Large intestine (tissue), 3 donors: ENCODE measurements at regions not wholly inside any gene's neighbourhood (a gene's known extent, or its start where the extent isn't known, plus 50 kb on each side); places are given as distances from the start of the nearest gene placed in this dataset.
"Not testable (repeated sequence)": the region's sequence is repeated elsewhere in the genome, so short reads cannot be mapped to it uniquely, and the experiment has no call there.

Source experiments
- DNase-seq, 2 donors: peaks; one replicate each; pipeline versions ENCODE4 v3.0.0 to v3.0.0-alpha.2; 2013
- H3K27ac ChIP-seq: one replicate; pipeline ENCODE4 v1.5.1; 2013; ENCODE audit warnings: low read length
- H3K27me3 ChIP-seq: 2 replicates; pipeline ENCODE4 v1.6.1; 2013; ENCODE audit warnings: low read length; ENCODE audit not compliant: control insufficient read depth, insufficient read depth
- H3K36me3 ChIP-seq: 2 replicates; pipeline ENCODE4 v1.6.1; 2013; ENCODE audit warnings: low read length; ENCODE audit not compliant: control insufficient read depth, insufficient read depth
- H3K4me1 ChIP-seq: one replicate; pipeline ENCODE4 v1.6.1; 2013; ENCODE audit warnings: low read length; ENCODE audit not compliant: control insufficient read depth, insufficient read depth
- H3K4me3 ChIP-seq: one replicate; pipeline ENCODE4 v1.5.1; 2013; ENCODE audit warnings: low read length
- H3K9me3 ChIP-seq: one replicate; pipeline ENCODE4 v1.6.1; 2013; ENCODE audit warnings: mild to moderate bottlenecking, low read depth, low read length, moderate library complexity; ENCODE audit not compliant: control insufficient read depth
- WGBS: methylation state at CpG from one replicate; pipeline ENCODE4 v1.1.5; 2013; ENCODE audit warnings: low lambda C conversion rate; ENCODE audit not compliant: insufficient coverage; 5-methylcytosine and 5-hydroxymethylcytosine counted together

DNA sequence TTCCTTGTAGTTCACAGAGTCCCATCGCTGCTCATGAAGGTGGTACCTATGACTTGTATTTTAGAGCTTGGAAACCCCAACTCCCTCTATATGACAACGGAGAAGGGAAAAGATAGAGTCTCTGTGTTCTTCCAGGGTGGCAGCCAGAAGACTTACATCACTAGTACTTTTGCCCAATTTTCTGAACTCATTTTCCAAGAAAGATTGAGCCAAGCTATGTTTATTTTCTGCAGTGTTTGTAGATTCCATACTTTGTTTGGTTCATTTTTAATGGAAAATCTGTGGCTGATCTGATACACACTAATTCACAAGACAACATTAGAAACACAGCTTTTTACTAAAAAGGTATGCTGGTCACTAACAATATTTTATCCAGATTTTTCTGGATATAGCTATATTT lies 60.2 kb upstream of the ATP5MC3 start:
- Histone ChIP-seq H3K4me3 (no peak overlapping the region), H3K27me3 (peaks cover 4% of the 10 kb centered on the region), H3K36me3 (no peaks in the 10 kb centered on the region), H3K27ac (no peak overlapping the region), H3K4me1 (no peaks in the 10 kb centered on the region), H3K9me3 (no peaks in the 10 kb centered on the region)
- no CpG with 5 or more reads among the region's 2 CpGs for WGBS
- no peak for DNase-seq

DNA sequence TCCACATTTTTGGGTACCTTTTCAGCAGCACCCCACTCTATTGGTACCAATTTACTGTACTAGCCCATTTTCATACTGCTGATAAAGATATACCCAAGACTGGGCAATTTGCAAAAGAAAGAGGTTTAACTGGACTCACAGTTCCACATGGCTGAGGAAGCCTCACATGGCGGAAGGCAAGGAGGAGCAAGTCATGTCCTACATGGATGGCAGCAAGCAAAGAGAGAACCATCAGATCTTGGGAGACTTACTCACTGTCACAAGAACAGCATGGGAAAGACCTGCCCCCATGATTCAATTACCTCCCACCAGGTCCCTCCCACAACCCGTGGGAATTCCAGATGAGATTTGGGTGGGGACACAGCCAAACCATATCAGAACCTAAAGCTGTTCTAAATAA lies 58.5 kb upstream of the ATP5MC3 start:
- not testable (repeated sequence) for DNase-seq, H3K36me3 ChIP-seq, H3K9me3 ChIP-seq, H3K27me3 ChIP-seq, H3K27ac ChIP-seq, H3K4me1 ChIP-seq, H3K4me3 ChIP-seq
- no CpG with 5 or more reads among the region's 2 CpGs for WGBS

DNA sequence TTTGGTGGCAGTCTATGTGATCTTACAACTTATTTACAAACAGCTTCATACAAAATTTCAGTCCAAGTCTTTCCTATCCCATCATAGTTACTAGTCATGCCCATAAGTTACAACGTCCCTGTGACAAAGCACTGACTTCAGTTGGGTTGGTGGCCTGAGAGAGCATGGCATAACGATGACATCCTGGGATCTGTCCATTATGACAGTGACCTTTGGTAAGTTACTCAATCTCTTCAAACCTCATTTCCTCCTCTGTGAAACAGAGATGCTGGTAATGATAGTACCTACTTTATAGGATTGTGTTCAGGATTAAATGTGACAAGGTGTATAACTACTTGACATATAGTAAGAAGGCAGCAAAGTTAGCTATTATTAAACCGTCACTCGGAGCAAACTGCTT lies 55.4 kb upstream of the ATP5MC3 start:
- no peak for DNase-seq
- Histone ChIP-seq H3K4me1 (no peaks in the 10 kb centered on the region), H3K36me3 (no peaks in the 10 kb centered on the region), H3K9me3 (no peaks in the 10 kb centered on the region), H3K27me3 (no peaks in the 10 kb centered on the region), H3K4me3 (no peak overlapping the region), H3K27ac (no peak overlapping the region)
- no CpG with 5 or more reads among the region's 4 CpGs for WGBS

DNA sequence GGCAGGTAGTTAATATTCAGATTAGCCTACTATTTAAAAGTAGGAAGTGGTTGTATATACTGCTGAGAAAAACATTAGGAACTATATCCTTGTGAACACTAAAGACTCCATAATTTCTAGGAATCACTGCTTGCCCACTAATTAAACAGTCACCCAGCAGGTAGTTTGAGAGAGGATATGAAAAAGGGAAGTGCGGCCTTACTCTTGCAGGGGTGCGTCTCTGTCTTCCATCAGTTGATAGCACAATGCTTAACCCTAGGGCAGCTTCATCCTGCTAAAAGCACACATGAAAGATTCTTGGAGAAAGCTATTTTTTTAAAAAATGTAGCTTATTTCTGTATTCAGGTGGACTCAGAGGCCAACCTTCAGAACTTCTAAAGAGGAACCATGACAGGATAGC lies 53.1 kb upstream of the ATP5MC3 start:
- DNase-seq = no peak
- no CpG with 5 or more reads among the region's 2 CpGs for whole genome bisulfite sequencing
- no peaks in the 10 kb centered on the region for H3K4me1 ChIP-seq
- no peaks in the 10 kb centered on the region for H3K36me3 ChIP-seq
- H3K9me3 ChIP-seq = no peaks in the 10 kb centered on the region
- H3K4me3 ChIP-seq = no peak overlapping the region
- no peak overlapping the region for H3K27ac ChIP-seq
- no peaks in the 10 kb centered on the region for H3K27me3 ChIP-seq

DNA sequence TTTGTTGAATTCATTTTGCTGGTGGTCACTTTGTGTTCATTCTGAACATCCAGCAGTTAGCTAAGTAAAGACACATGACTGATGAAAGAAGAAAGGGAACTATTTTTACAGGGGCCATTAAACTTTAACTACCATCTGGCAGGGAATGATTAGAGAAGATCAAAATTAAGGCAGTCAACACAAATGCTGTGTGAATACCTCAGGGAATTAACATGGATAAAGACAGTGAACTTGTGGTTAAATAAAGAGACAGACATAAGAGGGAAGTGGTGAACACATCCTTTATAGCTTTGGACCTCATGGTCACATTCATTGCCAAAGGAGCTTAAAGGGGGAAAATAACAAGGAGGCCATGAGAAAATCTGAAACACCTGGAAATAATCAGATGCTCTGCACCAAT lies 52.6 kb upstream of the ATP5MC3 start:
- no peak for DNase-seq
- Histone ChIP-seq H3K36me3 (no peaks in the 10 kb centered on the region), H3K27ac (no peak overlapping the region), H3K4me1 (no peaks in the 10 kb centered on the region), H3K9me3 (no peaks in the 10 kb centered on the region), H3K4me3 (no peak overlapping the region), H3K27me3 (no peaks in the 10 kb centered on the region)

DNA sequence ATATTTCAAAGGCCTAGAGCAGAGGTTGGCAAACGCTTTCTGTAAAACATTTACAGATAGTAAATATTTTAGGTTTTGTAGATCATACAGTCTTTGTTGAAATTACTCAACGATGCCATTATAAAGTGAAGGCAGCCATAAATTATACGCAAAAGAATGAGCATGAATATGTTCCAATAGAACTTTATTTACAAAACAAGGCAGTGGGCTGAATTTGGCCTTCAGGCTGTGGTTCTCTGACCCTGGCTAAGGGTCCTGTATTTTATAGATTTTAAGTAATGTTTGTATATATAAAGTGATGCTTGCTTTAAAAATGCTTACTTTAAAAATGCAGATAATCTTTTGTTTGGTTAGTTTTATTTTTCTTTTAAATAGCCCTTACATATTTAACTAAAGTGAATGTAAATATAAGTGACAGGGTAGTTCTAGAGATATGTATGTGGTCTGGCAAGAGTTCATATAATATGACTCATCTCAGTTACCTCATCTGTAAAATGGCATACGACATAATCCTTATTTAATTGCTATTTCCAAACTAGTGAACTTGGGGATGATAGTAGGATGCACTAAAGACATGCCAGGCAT lies 51.7 kb upstream of the ATP5MC3 start:
- no peaks in the 10 kb centered on the region for H3K9me3 ChIP-seq
- H3K36me3 ChIP-seq = no peaks in the 10 kb centered on the region
- DNase-seq = no peak
- WGBS = 16% methylated on average over 3 of the region's 4 CpGs
- no peaks in the 10 kb centered on the region for H3K4me1 ChIP-seq
- H3K27ac ChIP-seq = no peak overlapping the region
- no peaks in the 10 kb centered on the region for H3K27me3 ChIP-seq
- no peak overlapping the region for H3K4me3 ChIP-seq
